ENCODE measurements at regions not wholly inside any gene's neighbourhood (a gene's known extent, or its start where the extent isn't known, plus 50 kb on each side); places are given as distances from the start of the nearest gene placed in this dataset.

GRCh38 chr2:149745396-149746230 is 158.0 kb upstream of the MMADHC start:
- POLR2A ChIA-PET: no interaction called here
- no peak overlapping the region for H3K4me3 ChIP-seq
- intact Hi-C loops (cut with micrococcal nuclease) (no loop called here), in situ Hi-C loops (cut with MboI) (no loop called here)
- H3K4me2 ChIP-seq (ENCODE audit: insufficient read depth, low read length): no peak overlapping the region
- FAIRE-seq (no peak), ATAC-seq (no peak), DNase-seq (ENCODE audit: extremely low read depth in 1 of 4, low spot score in 3 of 4) (no peak)
- H3K27ac ChIP-seq (ENCODE audit: extremely low read depth, low read depth, low read length): no peak overlapping the region
- CTCF ChIA-PET (ENCODE audit: low intra/inter-chr PET ratio): no interaction called here
- H3K4me1 ChIP-seq (replicated peaks in 1 of 2; ENCODE audit: control insufficient read depth in 2 of 2, insufficient read depth in 2 of 2, low read length in 2 of 2): no peaks in the 10 kb centered on the region
- 2% methylated on average over 9 of the region's 9 CpGs for WGBS (ENCODE audit: insufficient coverage, low coverage, missing lambda C conversion rate)
- TF ChIP-seq ZKSCAN3 (CRISPR knock-in tag; IDR thresholded peaks at IDR 0.05): no peak
- TF ChIP-seq MAX (CRISPR knock-in tag; IDR thresholded peaks at IDR 0.05): no peak
- no peak for TF ChIP-seq TCF7 (IDR thresholded peaks at IDR 0.05; ENCODE audit: borderline replicate concordance)
- no peak for TF ChIP-seq STAG1 (CRISPR knock-in tag; IDR thresholded peaks at IDR 0.05; ENCODE audit: borderline replicate concordance)
- TF ChIP-seq RBM34 (IDR thresholded peaks at IDR 0.05; ENCODE audit: borderline replicate concordance, insufficient read depth, low read length): no peak
- no peak for TF ChIP-seq BRF1 (IDR thresholded peaks at IDR 0.05; ENCODE audit: borderline replicate concordance, extremely low read depth, insufficient read length)
- TF ChIP-seq PCBP2 (IDR thresholded peaks at IDR 0.05; ENCODE audit: low read depth, low read length, poor library complexity, severe bottlenecking): no peak
- H3K9me1 ChIP-seq (ENCODE audit: control insufficient read depth, insufficient read depth, low read length): no peaks in the 10 kb centered on the region
- H4K20me1 ChIP-seq (replicated peaks; ENCODE audit: control insufficient read depth, insufficient read depth, low read length): no peaks in the 10 kb centered on the region
- BruUV-seq (replicated peaks): no TSS peak
- H3K79me2 ChIP-seq (ENCODE audit: control insufficient read depth, insufficient read depth, low read length): no peaks in the 10 kb centered on the region
- no peak overlapping the region for H3K9ac ChIP-seq (ENCODE audit: insufficient read depth in 1 of 2, low read depth in 2 of 2, low read length in 2 of 2)
- H3K27me3 ChIP-seq (ENCODE audit: control insufficient read depth in 2 of 2, insufficient read depth in 2 of 2, low read length in 2 of 2): no peaks in the 10 kb centered on the region
- H2AFZ ChIP-seq (ENCODE audit: low read depth, low read length): no peak overlapping the region
- no peaks in the 10 kb centered on the region for H3K36me3 ChIP-seq (ENCODE audit: control insufficient read depth, insufficient read depth, low read length)
- H3K9me3 ChIP-seq (replicated peaks; ENCODE audit: control insufficient read depth, insufficient read depth, low read depth, low read length): no peaks in the 10 kb centered on the region

Measured in K562 (cell line).